H1 (cell line): ENCODE measurements at regions not wholly inside any gene's neighbourhood (a gene's known extent, or its start where the extent isn't known, plus 50 kb on each side); places are given as distances from the start of the nearest gene placed in this dataset.
"Not testable (repeated sequence)": the region's sequence is repeated elsewhere in the genome, so short reads cannot be mapped to it uniquely, and the experiment has no call there.

ENCODE experiments used
- CTCF ChIA-PET: fragments of 300-600 bp; sonication (Branson Sonifier 250); formaldehyde crosslinking; loops from one replicate; lab custom pipeline; 2021; ENCODE audit not compliant: partially characterized antibody; lab: Charles Lee
- POLR2A ChIA-PET: fragments of 300-600 bp; sonication (Branson Sonifier 250); formaldehyde crosslinking; loops from one replicate; lab custom pipeline; 2021; ENCODE audit warnings: inconsistent platforms; ENCODE audit not compliant: partially characterized antibody; lab: Charles Lee
- DNase-seq, 2 experiments: peaks; one replicate each; pipeline versions ENCODE4 v3.0.0 to v3.0.0-alpha.2; 2010 to 2022; ENCODE audit warnings: low spot score in 2 of 2, low read depth in 1 of 2, mixed read lengths in 1 of 2
- FAIRE-seq: peaks from 2 replicates; lab custom pipeline; 2011; peaks lifted over from hg19 to GRCh38; lab: Jason Lieb, UNC
- H2AFZ ChIP-seq: 2 replicates; pipeline ENCODE4 v1.8.1; 2012; ENCODE audit warnings: low read length, inconsistent platforms
- H2AK5ac ChIP-seq: 2 replicates; pipeline ENCODE4 v1.6.1; 2013; ENCODE audit warnings: low read depth, low read length
- H2BK120ac ChIP-seq: replicated peaks from 2 replicates; pipeline ENCODE3; 2013; ENCODE audit warnings: low read depth, low read length, inconsistent platforms
- H2BK12ac ChIP-seq: 2 replicates; pipeline ENCODE4 v1.6.1; 2013; ENCODE audit warnings: low read depth, low read length
- H2BK15ac ChIP-seq: 2 replicates; pipeline ENCODE4 v1.6.1; 2013; ENCODE audit warnings: low read length
- H2BK20ac ChIP-seq: 2 replicates; pipeline ENCODE4 v1.6.1; 2013; ENCODE audit warnings: low read length
- H2BK5ac ChIP-seq: 2 replicates; pipeline ENCODE4 v1.6.1; 2013; ENCODE audit warnings: low read depth, low read length
- H3K14ac ChIP-seq: 2 replicates; pipeline ENCODE4 v1.6.1; 2013; ENCODE audit warnings: inconsistent platforms; ENCODE audit not compliant: insufficient read length
- H3K18ac ChIP-seq: 2 replicates; pipeline ENCODE4 v1.6.1; 2013; ENCODE audit warnings: low read length; ENCODE audit errors: extremely low read depth
- H3K23ac ChIP-seq: 2 replicates; pipeline ENCODE4 v1.6.1; 2013; ENCODE audit warnings: inconsistent platforms; ENCODE audit not compliant: insufficient read length
- H3K23me2 ChIP-seq: 2 replicates; pipeline ENCODE4 v1.6.1; 2013; ENCODE audit warnings: low read depth, low read length
- H3K27ac ChIP-seq: 2 replicates; pipeline ENCODE4 v1.6.1; 2011; ENCODE audit warnings: low read depth, low read length, inconsistent platforms
- H3K27me3 ChIP-seq, 4 experiments: replicated peaks in 1 of 4; 1 replicate in 1 of 4; 2 replicates in 3 of 4; pipeline versions ENCODE4 v1.6.1 to v1.8.1; 2011 to 2013; ENCODE audit warnings: low read length in 3 of 4, mild to moderate bottlenecking in 3 of 4, inconsistent platforms in 2 of 4, mixed read lengths in 2 of 4, moderate library complexity in 1 of 4; ENCODE audit not compliant: control insufficient read depth in 3 of 4, insufficient read depth in 3 of 4; ENCODE audit errors: extremely low read depth in 1 of 4
- H3K36me3 ChIP-seq, 4 experiments: 2 replicates each; pipeline versions ENCODE4 v1.6.1 to v1.8.1; 2011 to 2013; ENCODE audit warnings: mild to moderate bottlenecking in 4 of 4, low read length in 3 of 4, moderate library complexity in 2 of 4, control low read depth in 1 of 4, inconsistent platforms in 1 of 4; ENCODE audit not compliant: insufficient read depth in 4 of 4, control insufficient read depth in 2 of 4
- H3K4ac ChIP-seq: replicated peaks from 2 replicates; pipeline ENCODE3; 2013; ENCODE audit warnings: low read length, low read depth, mixed read lengths, inconsistent platforms; ENCODE audit not compliant: insufficient read length
- H3K4me1 ChIP-seq, 4 experiments: replicated peaks in 1 of 4; 1 replicate in 1 of 4; 2 replicates in 3 of 4; pipeline versions ENCODE4 v1.6.1 to v1.8.1; 2011 to 2013; ENCODE audit warnings: low read length in 3 of 4, inconsistent platforms in 2 of 4, mixed read lengths in 1 of 4; ENCODE audit not compliant: insufficient read depth in 4 of 4, control insufficient read depth in 3 of 4
- H3K4me2 ChIP-seq, 2 experiments: 2 replicates each; pipeline versions ENCODE4 v1.6.1 to v1.8.1; 2011 to 2013; ENCODE audit warnings: low read depth in 2 of 2, low read length in 2 of 2, control low read depth in 1 of 2, inconsistent platforms in 1 of 2, mild to moderate bottlenecking in 1 of 2; ENCODE audit not compliant: insufficient read depth in 1 of 2
- H3K4me3 ChIP-seq, 4 experiments: fragments of 200-600, 300-600 bp in 1 of 4; sonication (generic), shearing (Covaris generic), sonication (Bioruptor Twin) in 1 of 4; 2 replicates each; pipeline versions ENCODE4 v1.5.1 to v1.8.1; 2011 to 2016; ENCODE audit warnings: low read length in 4 of 4, low read depth in 3 of 4, control low read depth in 2 of 4, inconsistent platforms in 2 of 4, mild to moderate bottlenecking in 2 of 4, mixed read lengths in 1 of 4, moderate library complexity in 1 of 4; ENCODE audit not compliant: insufficient read depth in 2 of 4; ENCODE audit errors: extremely low read depth in 1 of 4
- H3K56ac ChIP-seq: replicated peaks from 2 replicates; pipeline ENCODE3; 2013; ENCODE audit warnings: low read depth, mild to moderate bottlenecking, mixed read lengths, low read length, inconsistent platforms; ENCODE audit not compliant: insufficient read length
- H3K79me1 ChIP-seq: 2 replicates; pipeline ENCODE4 v1.6.1; 2013; ENCODE audit warnings: low read depth, low read length, control low read depth
- H3K79me2 ChIP-seq, 2 experiments: 2 replicates each; pipeline versions ENCODE4 v1.6.1 to v1.8.1; 2012 to 2013; ENCODE audit warnings: low read length in 2 of 2, mild to moderate bottlenecking in 2 of 2, inconsistent platforms in 1 of 2; ENCODE audit not compliant: insufficient read depth in 2 of 2, control insufficient read depth in 1 of 2
- H3K9ac ChIP-seq, 4 experiments: replicated peaks in 1 of 4; 1 replicate in 1 of 4; 2 replicates in 3 of 4; pipeline versions ENCODE4 v1.6.1 to v1.8.1; 2011 to 2013; ENCODE audit warnings: low read depth in 3 of 4, low read length in 3 of 4, control low read depth in 2 of 4, mild to moderate bottlenecking in 2 of 4, moderate library complexity in 2 of 4, inconsistent platforms in 1 of 4; ENCODE audit errors: extremely low read depth in 1 of 4
- H3K9me3 ChIP-seq, 2 experiments: 2 replicates each; pipeline versions ENCODE4 v1.6.1 to v1.8.1; 2012 to 2013; ENCODE audit warnings: mild to moderate bottlenecking in 2 of 2, moderate library complexity in 2 of 2, control low read depth in 1 of 2, inconsistent platforms in 1 of 2, low read depth in 1 of 2, low read length in 1 of 2, mixed read lengths in 1 of 2; ENCODE audit not compliant: insufficient read depth in 2 of 2
- H4K20me1 ChIP-seq, 2 experiments: replicated peaks in 1 of 2; 2 replicates each; pipeline versions ENCODE3 to v1.8.1; 2011 to 2013; ENCODE audit warnings: inconsistent platforms in 2 of 2, low read length in 2 of 2, mild to moderate bottlenecking in 1 of 2; ENCODE audit not compliant: insufficient read depth in 2 of 2, control insufficient read depth in 1 of 2
- H4K5ac ChIP-seq: 2 replicates; pipeline ENCODE4 v1.6.1; 2013; ENCODE audit warnings: low read length, low read depth, mixed read lengths, inconsistent platforms; ENCODE audit not compliant: insufficient read length
- H4K8ac ChIP-seq: 2 replicates; pipeline ENCODE4 v1.8.0; 2013; ENCODE audit warnings: mild to moderate bottlenecking, moderate library complexity, low read length, inconsistent platforms; ENCODE audit not compliant: insufficient read depth; ENCODE audit errors: extremely low read depth
- H4K91ac ChIP-seq: replicated peaks from 2 replicates; pipeline ENCODE3; 2013; ENCODE audit warnings: low read length, mixed read lengths, inconsistent platforms; ENCODE audit not compliant: insufficient read length
- WGBS, 2 experiments: shearing (Covaris generic) in 1 of 2; methylation state at CpG; one replicate each; pipeline versions ENCODE4 v1.1.6 to v1.1.7; 2013 to 2015; ENCODE audit warnings: low lambda C conversion rate in 2 of 2, mixed read lengths in 2 of 2, inconsistent platforms in 1 of 2, low coverage in 1 of 2, missing lambda C conversion rate in 1 of 2; ENCODE audit not compliant: insufficient replicate concordance in 2 of 2, insufficient coverage in 1 of 2, insufficient read length in 1 of 2; ENCODE audit errors: extremely low coverage in 1 of 2, missing lambda C conversion rate in 1 of 2; 5-methylcytosine and 5-hydroxymethylcytosine counted together

GRCh38 chr13:52213920-52214319 is 54.5 kb upstream of the NEK3 start:
- H3K9me3 ChIP-seq, H3K23ac ChIP-seq, H3K27ac ChIP-seq, POLR2A ChIA-PET, H3K27me3 ChIP-seq, H3K9ac ChIP-seq, H4K91ac ChIP-seq, H3K4me2 ChIP-seq, H2BK20ac ChIP-seq, H3K36me3 ChIP-seq, CTCF ChIA-PET, H3K23me2 ChIP-seq, H3K56ac ChIP-seq, FAIRE-seq, H2BK5ac ChIP-seq, H3K79me1 ChIP-seq, H3K14ac ChIP-seq, H4K20me1 ChIP-seq, H3K79me2 ChIP-seq, H3K18ac ChIP-seq, H2BK15ac ChIP-seq, H2AK5ac ChIP-seq, H2BK12ac ChIP-seq, H2AFZ ChIP-seq, H3K4me1 ChIP-seq, H2BK120ac ChIP-seq, H4K5ac ChIP-seq, H3K4me3 ChIP-seq, H4K8ac ChIP-seq, H3K4ac ChIP-seq, DNase-seq: not testable (repeated sequence)
- WGBS, 2 experiments = 80% methylated on average over 1 of the region's 1 CpG; no CpG with 5 or more reads in 1 of the 2 experiments

DNA sequence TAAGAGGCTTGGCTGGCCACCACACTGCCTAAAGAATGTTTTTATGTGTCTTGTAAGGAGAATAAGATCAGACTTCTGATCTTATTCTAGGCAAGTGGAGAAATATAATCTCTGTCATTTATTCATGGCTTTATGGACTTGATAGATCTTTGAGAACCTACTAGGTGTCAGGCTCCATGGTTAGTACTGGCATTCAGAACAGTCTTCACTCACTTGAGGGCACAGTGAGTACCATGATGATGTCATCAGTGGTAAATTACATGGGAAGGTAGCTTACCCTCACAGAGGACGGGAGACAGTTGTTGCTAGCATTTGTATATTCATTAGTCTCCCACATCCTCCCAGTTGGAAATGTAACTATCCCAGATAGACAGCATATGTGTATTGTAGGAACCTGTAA is 53.5 kb upstream of the NEK3 start:
- H2AK5ac ChIP-seq, H2BK20ac ChIP-seq, H4K5ac ChIP-seq, H4K20me1 ChIP-seq, H3K9ac ChIP-seq, H2BK15ac ChIP-seq, H3K14ac ChIP-seq, H3K18ac ChIP-seq, H3K4me2 ChIP-seq, H3K4ac ChIP-seq, H3K4me3 ChIP-seq, H4K8ac ChIP-seq, H3K79me2 ChIP-seq, H2AFZ ChIP-seq, H2BK5ac ChIP-seq, H3K56ac ChIP-seq, H3K4me1 ChIP-seq, FAIRE-seq, DNase-seq, CTCF ChIA-PET, H3K27me3 ChIP-seq, H3K36me3 ChIP-seq, H3K23ac ChIP-seq, H3K79me1 ChIP-seq, POLR2A ChIA-PET, H3K27ac ChIP-seq, H4K91ac ChIP-seq, H2BK120ac ChIP-seq, H3K9me3 ChIP-seq, H3K23me2 ChIP-seq, H2BK12ac ChIP-seq: not testable (repeated sequence)
- 73% methylated on average over 1 of the region's 1 CpG; no CpG with 5 or more reads in 1 of the 2 experiments for WGBS, 2 experiments
